ENCODE measurements at regions not wholly inside any gene's neighbourhood (a gene's known extent, or its start where the extent isn't known, plus 50 kb on each side); places are given as distances from the start of the nearest gene placed in this dataset.

GRCh38 chr14:101628471-101628966 lies 67.2 kb downstream of the DIO3 start (continued):
- no peak for TF ChIP-seq ZBTB11 (CRISPR knock-in tag; IDR thresholded peaks at IDR 0.05)
- TF ChIP-seq, protein P1, sequence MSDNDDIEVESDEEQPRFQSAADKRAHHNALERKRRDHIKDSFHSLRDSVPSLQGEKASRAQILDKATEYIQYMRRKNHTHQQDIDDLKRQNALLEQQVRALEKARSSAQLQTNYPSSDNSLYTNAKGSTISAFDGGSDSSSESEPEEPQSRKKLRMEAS (IDR thresholded peaks at IDR 0.05; ENCODE audit: low read depth, low read length): no peak
- TF ChIP-seq KDM1A (IDR thresholded peaks at IDR 0.05; ENCODE audit: borderline replicate concordance): no peak
- TF ChIP-seq TBL1XR1 (IDR thresholded peaks at IDR 0.05; ENCODE audit: low read depth, low read length): no peak
- no peak for TF ChIP-seq NRF1 (conservative IDR thresholded peaks at IDR 0.05; ENCODE audit: low read depth, low read length)
- no peak for TF ChIP-seq DPF2 (IDR thresholded peaks at IDR 0.05)
- TF ChIP-seq EGR1 (IDR thresholded peaks at IDR 0.05; ENCODE audit: borderline replicate concordance in 1 of 2, low read depth in 2 of 2, low read length in 2 of 2): no peak
- TF ChIP-seq TAF1 (IDR thresholded peaks at IDR 0.05; ENCODE audit: borderline replicate concordance, low read depth, low read length): no peak
- TF ChIP-seq, protein P2, sequence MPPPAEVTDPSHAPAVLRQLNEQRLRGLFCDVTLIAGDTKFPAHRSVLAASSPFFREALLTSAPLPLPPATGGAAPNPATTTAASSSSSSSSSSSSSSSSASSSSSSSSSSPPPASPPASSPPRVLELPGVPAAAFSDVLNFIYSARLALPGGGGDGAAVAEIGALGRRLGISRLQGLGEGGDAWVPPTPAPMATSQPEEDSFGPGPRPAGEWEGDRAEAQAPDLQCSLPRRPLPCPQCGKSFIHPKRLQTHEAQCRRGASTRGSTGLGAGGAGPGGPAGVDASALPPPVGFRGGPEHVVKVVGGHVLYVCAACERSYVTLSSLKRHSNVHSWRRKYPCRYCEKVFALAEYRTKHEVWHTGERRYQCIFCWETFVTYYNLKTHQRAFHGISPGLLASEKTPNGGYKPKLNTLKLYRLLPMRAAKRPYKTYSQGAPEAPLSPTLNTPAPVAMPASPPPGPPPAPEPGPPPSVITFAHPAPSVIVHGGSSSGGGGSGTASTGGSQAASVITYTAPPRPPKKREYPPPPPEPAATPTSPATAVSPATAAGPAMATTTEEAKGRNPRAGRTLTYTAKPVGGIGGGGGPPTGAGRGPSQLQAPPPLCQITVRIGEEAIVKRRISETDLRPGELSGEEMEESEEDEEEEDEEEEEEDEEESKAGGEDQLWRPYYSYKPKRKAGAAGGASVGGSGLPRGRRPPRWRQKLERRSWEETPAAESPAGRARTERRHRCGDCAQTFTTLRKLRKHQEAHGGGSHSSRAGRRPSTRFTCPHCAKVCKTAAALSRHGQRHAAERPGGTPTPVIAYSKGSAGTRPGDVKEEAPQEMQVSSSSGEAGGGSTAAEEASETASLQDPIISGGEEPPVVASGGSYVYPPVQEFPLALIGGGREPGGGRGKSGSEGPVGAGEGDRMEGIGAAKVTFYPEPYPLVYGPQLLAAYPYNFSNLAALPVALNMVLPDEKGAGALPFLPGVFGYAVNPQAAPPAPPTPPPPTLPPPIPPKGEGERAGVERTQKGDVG (CRISPR knock-in tag; IDR thresholded peaks at IDR 0.05): no peak
- no peak for TF ChIP-seq FOS (IDR thresholded peaks at IDR 0.05; ENCODE audit: borderline replicate concordance, extremely low read depth, insufficient read length)
- no peak for TF ChIP-seq RB1 (IDR thresholded peaks at IDR 0.05; ENCODE audit: borderline replicate concordance)
- no peak for TF ChIP-seq NKRF (conservative IDR thresholded peaks at IDR 0.05)
- TF ChIP-seq RELA (IDR thresholded peaks at IDR 0.05; ENCODE audit: borderline replicate concordance, partially characterized antibody): no peak
- no peak for TF ChIP-seq USF2 (IDR thresholded peaks at IDR 0.05; ENCODE audit: borderline replicate concordance, low read depth, low read length)
- TF ChIP-seq JUND (IDR thresholded peaks at IDR 0.05; ENCODE audit: low read depth, low read length): no peak
- TF ChIP-seq TARDBP (IDR thresholded peaks at IDR 0.05; ENCODE audit: borderline replicate concordance): no peak
- TF ChIP-seq, protein P3, sequence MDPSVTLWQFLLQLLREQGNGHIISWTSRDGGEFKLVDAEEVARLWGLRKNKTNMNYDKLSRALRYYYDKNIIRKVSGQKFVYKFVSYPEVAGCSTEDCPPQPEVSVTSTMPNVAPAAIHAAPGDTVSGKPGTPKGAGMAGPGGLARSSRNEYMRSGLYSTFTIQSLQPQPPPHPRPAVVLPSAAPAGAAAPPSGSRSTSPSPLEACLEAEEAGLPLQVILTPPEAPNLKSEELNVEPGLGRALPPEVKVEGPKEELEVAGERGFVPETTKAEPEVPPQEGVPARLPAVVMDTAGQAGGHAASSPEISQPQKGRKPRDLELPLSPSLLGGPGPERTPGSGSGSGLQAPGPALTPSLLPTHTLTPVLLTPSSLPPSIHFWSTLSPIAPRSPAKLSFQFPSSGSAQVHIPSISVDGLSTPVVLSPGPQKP (IDR thresholded peaks at IDR 0.05; ENCODE audit: low read depth, low read length): no peak
- TF ChIP-seq PAX5 (IDR thresholded peaks at IDR 0.05; ENCODE audit: borderline replicate concordance, low read depth, low read length): no peak

Measured in GM12878 (cell line).